GM23338 (cell line): ENCODE measurements at regions not wholly inside any gene's neighbourhood (a gene's known extent, or its start where the extent isn't known, plus 50 kb on each side); places are given as distances from the start of the nearest gene placed in this dataset.

Experiments used
- CREB1 ChIP-seq: fragments of 250-450 bp; sonication (Bioruptor Pico); IDR thresholded peaks from 2 replicates; pipeline ENCODE4 v1.5.0; 2020; ENCODE audit warnings: low read depth, mild to moderate bottlenecking, moderate library complexity
- ETS1 ChIP-seq: IDR thresholded peaks from 2 replicates; pipeline ENCODE4 v1.6.1; 2016; ENCODE audit warnings: antibody characterized with exemption
- EZH2 ChIP-seq: fragments of 200-600 bp; sonication (generic); IDR thresholded peaks from one replicate; pipeline ENCODE4 v1.8.0; 2017; ENCODE audit warnings: antibody characterized with exemption, mild to moderate bottlenecking, low read depth; ENCODE audit not compliant: unreplicated experiment
- EZH2phosphoT487 ChIP-seq: fragments of 200-600 bp; sonication (generic); IDR thresholded peaks from one replicate; pipeline ENCODE4 v1.8.1; 2018; ENCODE audit warnings: antibody characterized with exemption; ENCODE audit not compliant: unreplicated experiment
- JUNB ChIP-seq: IDR thresholded peaks from one replicate; pipeline ENCODE4 v1.6.1; 2016; ENCODE audit warnings: antibody characterized with exemption; ENCODE audit not compliant: unreplicated experiment
- NANOG ChIP-seq: IDR thresholded peaks from 2 replicates; pipeline ENCODE4 v1.6.1; 2016; ENCODE audit warnings: antibody characterized with exemption, borderline replicate concordance
- POLR2AphosphoS5 ChIP-seq: IDR thresholded peaks from 2 replicates; pipeline ENCODE4 v1.6.1; 2016; ENCODE audit warnings: antibody characterized with exemption, low read depth
- TF ChIP-seq, protein P1 (sequence below), 2 experiments: fragments of 200-600 bp in 1 of 2; sonication (generic) in 1 of 2; conservative IDR thresholded peaks; 2 replicates each; pipeline versions ENCODE4 v1.5.1 to v1.6.1; 2016 to 2017; ENCODE audit warnings: antibody characterized with exemption in 2 of 2, low read depth in 2 of 2, mild to moderate bottlenecking in 2 of 2, moderate library complexity in 1 of 2
- TF ChIP-seq, protein P2 (sequence below): IDR thresholded peaks from one replicate; pipeline ENCODE4 v1.6.1; 2018; ENCODE audit warnings: antibody characterized with exemption; ENCODE audit not compliant: unreplicated experiment

DNA sequence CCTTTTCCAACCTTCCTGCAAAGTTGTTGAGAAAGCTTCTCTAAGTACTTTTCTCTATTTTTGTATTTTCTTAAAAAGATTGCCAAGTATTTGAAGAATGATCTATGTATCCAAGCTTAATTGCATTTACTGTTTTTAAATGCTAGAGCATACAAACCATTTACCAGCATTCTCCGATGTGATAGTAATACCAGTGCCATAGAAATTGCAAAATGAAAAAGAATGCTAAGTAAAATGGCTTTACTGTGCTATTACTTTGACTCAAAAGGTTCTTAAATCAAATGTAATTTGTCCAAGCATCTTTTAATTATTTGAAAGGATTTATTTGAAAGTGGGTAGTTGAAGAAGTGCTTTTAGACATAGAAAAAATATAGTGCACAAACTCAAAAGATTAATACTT is 1183.2 kb downstream of the RAPGEF2 start:
- TF ChIP-seq JUNB (no peak), POLR2AphosphoS5 (no peak), CREB1 (CRISPR knock-in tag) (no peak), NANOG (no peak), EZH2phosphoT487 (no peak), EZH2 (no peak), ETS1 (no peak)
- TF ChIP-seq, protein P1, sequence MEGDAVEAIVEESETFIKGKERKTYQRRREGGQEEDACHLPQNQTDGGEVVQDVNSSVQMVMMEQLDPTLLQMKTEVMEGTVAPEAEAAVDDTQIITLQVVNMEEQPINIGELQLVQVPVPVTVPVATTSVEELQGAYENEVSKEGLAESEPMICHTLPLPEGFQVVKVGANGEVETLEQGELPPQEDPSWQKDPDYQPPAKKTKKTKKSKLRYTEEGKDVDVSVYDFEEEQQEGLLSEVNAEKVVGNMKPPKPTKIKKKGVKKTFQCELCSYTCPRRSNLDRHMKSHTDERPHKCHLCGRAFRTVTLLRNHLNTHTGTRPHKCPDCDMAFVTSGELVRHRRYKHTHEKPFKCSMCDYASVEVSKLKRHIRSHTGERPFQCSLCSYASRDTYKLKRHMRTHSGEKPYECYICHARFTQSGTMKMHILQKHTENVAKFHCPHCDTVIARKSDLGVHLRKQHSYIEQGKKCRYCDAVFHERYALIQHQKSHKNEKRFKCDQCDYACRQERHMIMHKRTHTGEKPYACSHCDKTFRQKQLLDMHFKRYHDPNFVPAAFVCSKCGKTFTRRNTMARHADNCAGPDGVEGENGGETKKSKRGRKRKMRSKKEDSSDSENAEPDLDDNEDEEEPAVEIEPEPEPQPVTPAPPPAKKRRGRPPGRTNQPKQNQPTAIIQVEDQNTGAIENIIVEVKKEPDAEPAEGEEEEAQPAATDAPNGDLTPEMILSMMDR (conservative IDR thresholded peaks at IDR 0.05; ENCODE audit: low read depth in 2 of 2) = no peak
- TF ChIP-seq, protein P2, sequence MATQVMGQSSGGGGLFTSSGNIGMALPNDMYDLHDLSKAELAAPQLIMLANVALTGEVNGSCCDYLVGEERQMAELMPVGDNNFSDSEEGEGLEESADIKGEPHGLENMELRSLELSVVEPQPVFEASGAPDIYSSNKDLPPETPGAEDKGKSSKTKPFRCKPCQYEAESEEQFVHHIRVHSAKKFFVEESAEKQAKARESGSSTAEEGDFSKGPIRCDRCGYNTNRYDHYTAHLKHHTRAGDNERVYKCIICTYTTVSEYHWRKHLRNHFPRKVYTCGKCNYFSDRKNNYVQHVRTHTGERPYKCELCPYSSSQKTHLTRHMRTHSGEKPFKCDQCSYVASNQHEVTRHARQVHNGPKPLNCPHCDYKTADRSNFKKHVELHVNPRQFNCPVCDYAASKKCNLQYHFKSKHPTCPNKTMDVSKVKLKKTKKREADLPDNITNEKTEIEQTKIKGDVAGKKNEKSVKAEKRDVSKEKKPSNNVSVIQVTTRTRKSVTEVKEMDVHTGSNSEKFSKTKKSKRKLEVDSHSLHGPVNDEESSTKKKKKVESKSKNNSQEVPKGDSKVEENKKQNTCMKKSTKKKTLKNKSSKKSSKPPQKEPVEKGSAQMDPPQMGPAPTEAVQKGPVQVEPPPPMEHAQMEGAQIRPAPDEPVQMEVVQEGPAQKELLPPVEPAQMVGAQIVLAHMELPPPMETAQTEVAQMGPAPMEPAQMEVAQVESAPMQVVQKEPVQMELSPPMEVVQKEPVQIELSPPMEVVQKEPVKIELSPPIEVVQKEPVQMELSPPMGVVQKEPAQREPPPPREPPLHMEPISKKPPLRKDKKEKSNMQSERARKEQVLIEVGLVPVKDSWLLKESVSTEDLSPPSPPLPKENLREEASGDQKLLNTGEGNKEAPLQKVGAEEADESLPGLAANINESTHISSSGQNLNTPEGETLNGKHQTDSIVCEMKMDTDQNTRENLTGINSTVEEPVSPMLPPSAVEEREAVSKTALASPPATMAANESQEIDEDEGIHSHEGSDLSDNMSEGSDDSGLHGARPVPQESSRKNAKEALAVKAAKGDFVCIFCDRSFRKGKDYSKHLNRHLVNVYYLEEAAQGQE = no peak
